ENCODE measurements at regions not wholly inside any gene's neighbourhood (a gene's known extent, or its start where the extent isn't known, plus 50 kb on each side); places are given as distances from the start of the nearest gene placed in this dataset.

DNA sequence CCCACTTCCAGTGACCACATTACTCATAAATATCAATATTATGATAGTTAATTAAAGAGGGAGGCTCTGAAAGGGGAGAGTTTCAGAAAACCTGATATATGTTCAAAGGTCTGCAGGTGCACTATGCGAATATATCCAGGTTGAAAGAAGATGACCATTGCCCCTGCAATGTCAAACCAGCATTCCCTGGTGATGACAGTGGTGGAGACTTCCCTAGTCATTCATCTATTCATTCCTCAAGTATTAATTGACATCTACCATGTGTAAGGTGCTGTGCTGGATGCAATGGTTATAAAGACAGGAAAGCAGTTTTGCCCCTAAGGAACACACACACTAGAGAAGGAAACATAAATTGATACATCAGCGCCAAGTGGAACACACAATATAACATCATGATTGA is 588.3 kb upstream of the KCNMB2 start:
- H3K27ac ChIP-seq (ENCODE audit: low read depth in 1 of 2, low read length in 2 of 2): no peak overlapping the region

DNA sequence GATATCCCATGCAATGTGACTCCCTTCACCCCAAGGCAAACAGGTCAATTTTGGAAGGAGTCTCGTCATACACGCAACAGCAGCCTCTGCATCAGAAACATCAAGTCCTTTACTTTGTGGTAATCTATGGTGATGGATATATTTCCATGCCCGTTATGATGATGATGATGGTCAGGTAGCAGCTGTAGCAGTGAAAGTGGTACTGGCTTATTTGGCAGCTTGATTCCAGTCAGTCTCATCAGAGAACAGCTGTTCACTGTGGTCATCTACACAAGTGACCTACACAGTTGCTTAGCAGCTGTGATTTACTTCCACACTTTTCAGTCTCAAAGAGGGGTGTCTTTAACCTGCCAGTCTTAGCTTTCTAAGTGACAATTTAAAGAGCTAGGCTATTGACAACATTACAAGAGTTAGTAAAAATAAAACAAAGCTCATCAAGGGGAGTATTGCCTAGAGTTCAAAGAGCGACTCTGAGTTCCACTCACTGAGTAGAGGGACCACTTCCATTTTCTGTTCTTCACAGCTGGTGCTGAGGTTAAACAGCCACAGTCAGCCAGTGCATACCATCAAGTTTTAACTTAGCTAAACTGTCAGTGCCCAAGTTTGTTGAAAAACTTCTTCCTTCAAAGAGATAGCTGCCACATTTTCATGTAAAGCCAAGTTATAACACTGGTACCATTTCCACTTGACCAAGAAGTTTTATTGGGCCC is 587.4 kb upstream of the KCNMB2 start:
- whole genome bisulfite sequencing: 98% methylated on average over 4 of the region's 4 CpGs
- Histone ChIP-seq H3K27ac (ENCODE audit: low read depth in 1 of 2, low read length in 2 of 2) (no peak overlapping the region), H3K4me3 (ENCODE audit: low read depth in 1 of 3, low read length in 3 of 3) (no peak overlapping the region), H3K9ac (ENCODE audit: low read depth in 1 of 2, low read length in 2 of 2) (no peak overlapping the region), H3K36me3 (ENCODE audit: control insufficient read depth in 4 of 4, insufficient read depth in 3 of 4, low read depth in 1 of 4, low read length in 3 of 4) (no peaks in the 10 kb centered on the region), H3K27me3 (ENCODE audit: control insufficient read depth in 4 of 4, insufficient read depth in 4 of 4, low read length in 3 of 4) (no peaks in the 10 kb centered on the region), H3K4me1 (ENCODE audit: control insufficient read depth in 4 of 4, insufficient read depth in 4 of 4, low read length in 3 of 4) (peaks cover 0 to 7% (median 3%) of the 10 kb centered on the region in 4 donors), H3K9me3 (ENCODE audit: control insufficient read depth in 4 of 4, low read length in 3 of 4) (no peaks in the 10 kb centered on the region)
- TF ChIP-seq, protein P1, sequence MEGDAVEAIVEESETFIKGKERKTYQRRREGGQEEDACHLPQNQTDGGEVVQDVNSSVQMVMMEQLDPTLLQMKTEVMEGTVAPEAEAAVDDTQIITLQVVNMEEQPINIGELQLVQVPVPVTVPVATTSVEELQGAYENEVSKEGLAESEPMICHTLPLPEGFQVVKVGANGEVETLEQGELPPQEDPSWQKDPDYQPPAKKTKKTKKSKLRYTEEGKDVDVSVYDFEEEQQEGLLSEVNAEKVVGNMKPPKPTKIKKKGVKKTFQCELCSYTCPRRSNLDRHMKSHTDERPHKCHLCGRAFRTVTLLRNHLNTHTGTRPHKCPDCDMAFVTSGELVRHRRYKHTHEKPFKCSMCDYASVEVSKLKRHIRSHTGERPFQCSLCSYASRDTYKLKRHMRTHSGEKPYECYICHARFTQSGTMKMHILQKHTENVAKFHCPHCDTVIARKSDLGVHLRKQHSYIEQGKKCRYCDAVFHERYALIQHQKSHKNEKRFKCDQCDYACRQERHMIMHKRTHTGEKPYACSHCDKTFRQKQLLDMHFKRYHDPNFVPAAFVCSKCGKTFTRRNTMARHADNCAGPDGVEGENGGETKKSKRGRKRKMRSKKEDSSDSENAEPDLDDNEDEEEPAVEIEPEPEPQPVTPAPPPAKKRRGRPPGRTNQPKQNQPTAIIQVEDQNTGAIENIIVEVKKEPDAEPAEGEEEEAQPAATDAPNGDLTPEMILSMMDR (IDR thresholded peaks at IDR 0.05; ENCODE audit: low read depth, low read length, missing input control): no peak
- no peak for TF ChIP-seq GABPA (IDR thresholded peaks at IDR 0.05 in 1 of 2, conservative IDR thresholded peaks at IDR 0.05 in 1 of 2)
- TF ChIP-seq, protein P2, sequence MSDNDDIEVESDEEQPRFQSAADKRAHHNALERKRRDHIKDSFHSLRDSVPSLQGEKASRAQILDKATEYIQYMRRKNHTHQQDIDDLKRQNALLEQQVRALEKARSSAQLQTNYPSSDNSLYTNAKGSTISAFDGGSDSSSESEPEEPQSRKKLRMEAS (IDR thresholded peaks at IDR 0.05): no peak
- no peak for TF ChIP-seq EGR1 (IDR thresholded peaks at IDR 0.05; ENCODE audit: low read depth in 2 of 2)
- TF ChIP-seq, protein P3, sequence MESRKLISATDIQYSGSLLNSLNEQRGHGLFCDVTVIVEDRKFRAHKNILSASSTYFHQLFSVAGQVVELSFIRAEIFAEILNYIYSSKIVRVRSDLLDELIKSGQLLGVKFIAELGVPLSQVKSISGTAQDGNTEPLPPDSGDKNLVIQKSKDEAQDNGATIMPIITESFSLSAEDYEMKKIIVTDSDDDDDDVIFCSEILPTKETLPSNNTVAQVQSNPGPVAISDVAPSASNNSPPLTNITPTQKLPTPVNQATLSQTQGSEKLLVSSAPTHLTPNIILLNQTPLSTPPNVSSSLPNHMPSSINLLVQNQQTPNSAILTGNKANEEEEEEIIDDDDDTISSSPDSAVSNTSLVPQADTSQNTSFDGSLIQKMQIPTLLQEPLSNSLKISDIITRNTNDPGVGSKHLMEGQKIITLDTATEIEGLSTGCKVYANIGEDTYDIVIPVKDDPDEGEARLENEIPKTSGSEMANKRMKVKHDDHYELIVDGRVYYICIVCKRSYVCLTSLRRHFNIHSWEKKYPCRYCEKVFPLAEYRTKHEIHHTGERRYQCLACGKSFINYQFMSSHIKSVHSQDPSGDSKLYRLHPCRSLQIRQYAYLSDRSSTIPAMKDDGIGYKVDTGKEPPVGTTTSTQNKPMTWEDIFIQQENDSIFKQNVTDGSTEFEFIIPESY (IDR thresholded peaks at IDR 0.05): no peak
- DNase-seq (ENCODE audit: low spot score): no peak

More for the DNA sequence above, 588.3 kb upstream of the KCNMB2 start:
- Histone ChIP-seq H3K9me3 (ENCODE audit: control insufficient read depth in 4 of 4, low read length in 3 of 4) (no peaks in the 10 kb centered on the region), H3K9ac (ENCODE audit: low read depth in 1 of 2, low read length in 2 of 2) (no peak overlapping the region), H3K4me1 (ENCODE audit: control insufficient read depth in 4 of 4, insufficient read depth in 4 of 4, low read length in 3 of 4) (peaks cover 0 to 7% (median 3%) of the 10 kb centered on the region in 4 donors), H3K36me3 (ENCODE audit: control insufficient read depth in 4 of 4, insufficient read depth in 3 of 4, low read depth in 1 of 4, low read length in 3 of 4) (no peaks in the 10 kb centered on the region), H3K27me3 (ENCODE audit: control insufficient read depth in 4 of 4, insufficient read depth in 4 of 4, low read length in 3 of 4) (no peaks in the 10 kb centered on the region), H3K4me3 (ENCODE audit: low read depth in 1 of 3, low read length in 3 of 3) (no peak overlapping the region)
- TF ChIP-seq RXRA (IDR thresholded peaks at IDR 0.05) (no peak), TAF1 (conservative IDR thresholded peaks at IDR 0.05) (no peak), RAD21 (IDR thresholded peaks at IDR 0.05) (no peak), GABPA (IDR thresholded peaks at IDR 0.05 in 1 of 2, conservative IDR thresholded peaks at IDR 0.05 in 1 of 2) (no peak), HNF4A (conservative IDR thresholded peaks at IDR 0.05) (no peak)
- TF ChIP-seq, protein P4, sequence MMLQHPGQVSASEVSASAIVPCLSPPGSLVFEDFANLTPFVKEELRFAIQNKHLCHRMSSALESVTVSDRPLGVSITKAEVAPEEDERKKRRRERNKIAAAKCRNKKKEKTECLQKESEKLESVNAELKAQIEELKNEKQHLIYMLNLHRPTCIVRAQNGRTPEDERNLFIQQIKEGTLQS (IDR thresholded peaks at IDR 0.05): no peak
- TF ChIP-seq, protein P2 (IDR thresholded peaks at IDR 0.05): no peak
- TF ChIP-seq, protein P5, sequence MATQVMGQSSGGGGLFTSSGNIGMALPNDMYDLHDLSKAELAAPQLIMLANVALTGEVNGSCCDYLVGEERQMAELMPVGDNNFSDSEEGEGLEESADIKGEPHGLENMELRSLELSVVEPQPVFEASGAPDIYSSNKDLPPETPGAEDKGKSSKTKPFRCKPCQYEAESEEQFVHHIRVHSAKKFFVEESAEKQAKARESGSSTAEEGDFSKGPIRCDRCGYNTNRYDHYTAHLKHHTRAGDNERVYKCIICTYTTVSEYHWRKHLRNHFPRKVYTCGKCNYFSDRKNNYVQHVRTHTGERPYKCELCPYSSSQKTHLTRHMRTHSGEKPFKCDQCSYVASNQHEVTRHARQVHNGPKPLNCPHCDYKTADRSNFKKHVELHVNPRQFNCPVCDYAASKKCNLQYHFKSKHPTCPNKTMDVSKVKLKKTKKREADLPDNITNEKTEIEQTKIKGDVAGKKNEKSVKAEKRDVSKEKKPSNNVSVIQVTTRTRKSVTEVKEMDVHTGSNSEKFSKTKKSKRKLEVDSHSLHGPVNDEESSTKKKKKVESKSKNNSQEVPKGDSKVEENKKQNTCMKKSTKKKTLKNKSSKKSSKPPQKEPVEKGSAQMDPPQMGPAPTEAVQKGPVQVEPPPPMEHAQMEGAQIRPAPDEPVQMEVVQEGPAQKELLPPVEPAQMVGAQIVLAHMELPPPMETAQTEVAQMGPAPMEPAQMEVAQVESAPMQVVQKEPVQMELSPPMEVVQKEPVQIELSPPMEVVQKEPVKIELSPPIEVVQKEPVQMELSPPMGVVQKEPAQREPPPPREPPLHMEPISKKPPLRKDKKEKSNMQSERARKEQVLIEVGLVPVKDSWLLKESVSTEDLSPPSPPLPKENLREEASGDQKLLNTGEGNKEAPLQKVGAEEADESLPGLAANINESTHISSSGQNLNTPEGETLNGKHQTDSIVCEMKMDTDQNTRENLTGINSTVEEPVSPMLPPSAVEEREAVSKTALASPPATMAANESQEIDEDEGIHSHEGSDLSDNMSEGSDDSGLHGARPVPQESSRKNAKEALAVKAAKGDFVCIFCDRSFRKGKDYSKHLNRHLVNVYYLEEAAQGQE (IDR thresholded peaks at IDR 0.05): no peak
- WGBS: 96% methylated on average over 2 of the region's 2 CpGs
- no peak for DNase-seq (ENCODE audit: low spot score)
